MM.1S (cell line): ENCODE measurements at regions not wholly inside any gene's neighbourhood (a gene's known extent, or its start where the extent isn't known, plus 50 kb on each side); places are given as distances from the start of the nearest gene placed in this dataset.

Experiments
- EZH2phosphoT487 ChIP-seq: fragments of 300-600 bp; sonication (generic); IDR thresholded peaks from 2 replicates; pipeline ENCODE4 v1.6.1; 2018; ENCODE audit warnings: antibody characterized with exemption, low read length
- TF ChIP-seq, protein P1 (sequence below): fragments of 300-600 bp; sonication (generic); IDR thresholded peaks from 2 replicates; pipeline ENCODE4 v1.5.1; 2016; ENCODE audit warnings: antibody characterized with exemption, low read length, mixed read lengths

DNA sequence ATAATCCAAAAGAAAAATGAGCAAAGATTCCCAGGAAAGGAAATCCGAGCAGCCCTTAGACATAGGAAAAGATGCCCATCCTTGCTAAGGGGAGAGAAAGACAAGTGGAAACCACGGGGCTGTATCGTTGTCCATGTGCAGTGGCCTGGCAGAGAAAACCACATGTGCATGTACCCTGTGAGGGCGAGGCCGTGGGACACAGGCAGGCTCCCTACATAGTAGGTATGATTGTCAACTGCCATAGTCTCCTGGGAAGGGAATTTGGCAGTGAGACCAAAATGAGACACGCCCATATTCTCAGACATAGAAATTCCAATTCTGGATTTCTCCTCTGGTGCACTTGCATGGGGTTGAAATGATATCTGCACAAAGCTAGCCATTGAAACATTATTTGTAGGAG lies 169.7 kb upstream of the SALL4 start:
- no peak for TF ChIP-seq EZH2phosphoT487
- TF ChIP-seq, protein P1, sequence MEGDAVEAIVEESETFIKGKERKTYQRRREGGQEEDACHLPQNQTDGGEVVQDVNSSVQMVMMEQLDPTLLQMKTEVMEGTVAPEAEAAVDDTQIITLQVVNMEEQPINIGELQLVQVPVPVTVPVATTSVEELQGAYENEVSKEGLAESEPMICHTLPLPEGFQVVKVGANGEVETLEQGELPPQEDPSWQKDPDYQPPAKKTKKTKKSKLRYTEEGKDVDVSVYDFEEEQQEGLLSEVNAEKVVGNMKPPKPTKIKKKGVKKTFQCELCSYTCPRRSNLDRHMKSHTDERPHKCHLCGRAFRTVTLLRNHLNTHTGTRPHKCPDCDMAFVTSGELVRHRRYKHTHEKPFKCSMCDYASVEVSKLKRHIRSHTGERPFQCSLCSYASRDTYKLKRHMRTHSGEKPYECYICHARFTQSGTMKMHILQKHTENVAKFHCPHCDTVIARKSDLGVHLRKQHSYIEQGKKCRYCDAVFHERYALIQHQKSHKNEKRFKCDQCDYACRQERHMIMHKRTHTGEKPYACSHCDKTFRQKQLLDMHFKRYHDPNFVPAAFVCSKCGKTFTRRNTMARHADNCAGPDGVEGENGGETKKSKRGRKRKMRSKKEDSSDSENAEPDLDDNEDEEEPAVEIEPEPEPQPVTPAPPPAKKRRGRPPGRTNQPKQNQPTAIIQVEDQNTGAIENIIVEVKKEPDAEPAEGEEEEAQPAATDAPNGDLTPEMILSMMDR = no peak
